H1 (cell line): ENCODE measurements at regions not wholly inside any gene's neighbourhood (a gene's known extent, or its start where the extent isn't known, plus 50 kb on each side); places are given as distances from the start of the nearest gene placed in this dataset.

Source experiments
- CBX8 ChIP-seq: fragments of 300-800, 300-1000 bp; sonication (generic); IDR thresholded peaks from 2 replicates; pipeline ENCODE4 v1.7.1; 2016; ENCODE audit warnings: low read depth, low read length, borderline replicate concordance
- CHD1 ChIP-seq: IDR thresholded peaks from 2 replicates; pipeline ENCODE4 v1.6.1; 2012; ENCODE audit warnings: low read depth, low read length, improper control_type of control experiment
- EP300 ChIP-seq, 2 experiments: IDR thresholded peaks; 1 replicate in 1 of 2; 2 replicates in 1 of 2; pipeline ENCODE4 v1.6.1; 2011 to 2012; ENCODE audit warnings: low read depth in 2 of 2, low read length in 2 of 2, mild to moderate bottlenecking in 2 of 2, borderline replicate concordance in 1 of 2, inconsistent platforms in 1 of 2, moderate library complexity in 1 of 2
- GABPA ChIP-seq: IDR thresholded peaks from 2 replicates; pipeline ENCODE4 v1.6.1; 2011; ENCODE audit warnings: mild to moderate bottlenecking, low read length, moderate library complexity, borderline replicate concordance; ENCODE audit not compliant: insufficient read depth
- POLR2A ChIP-seq, 2 experiments: IDR thresholded peaks; 1 replicate in 1 of 2; 2 replicates in 1 of 2; pipeline ENCODE4 v1.6.1; 2011; ENCODE audit warnings: low read depth in 2 of 2, low read length in 2 of 2, mild to moderate bottlenecking in 2 of 2; ENCODE audit errors: control extremely low read depth in 1 of 2
- RAD21 ChIP-seq, 2 experiments: IDR thresholded peaks in 1 of 2; conservative IDR thresholded peaks in 1 of 2; 2 replicates each; pipeline ENCODE4 v1.6.1; 2011; ENCODE audit warnings: low read depth in 2 of 2, low read length in 2 of 2, improper control_type of control experiment in 1 of 2, inconsistent platforms in 1 of 2, mild to moderate bottlenecking in 1 of 2, moderate library complexity in 1 of 2
- SRF ChIP-seq: IDR thresholded peaks from 2 replicates; pipeline ENCODE4 v1.6.1; 2011; ENCODE audit warnings: mild to moderate bottlenecking, low read depth, low read length, moderate library complexity
- TF ChIP-seq, protein P1 (sequence below), 3 experiments: IDR thresholded peaks; 1 replicate in 2 of 3; 2 replicates in 1 of 3; pipeline versions ENCODE4 v1.5.1 to v1.6.1; 2011; ENCODE audit warnings: low read length in 3 of 3, mild to moderate bottlenecking in 3 of 3, inconsistent platforms in 2 of 3, low read depth in 1 of 3, moderate library complexity in 1 of 3; ENCODE audit not compliant: insufficient read depth in 1 of 3; ENCODE audit errors: control extremely low read depth in 1 of 3

DNA sequence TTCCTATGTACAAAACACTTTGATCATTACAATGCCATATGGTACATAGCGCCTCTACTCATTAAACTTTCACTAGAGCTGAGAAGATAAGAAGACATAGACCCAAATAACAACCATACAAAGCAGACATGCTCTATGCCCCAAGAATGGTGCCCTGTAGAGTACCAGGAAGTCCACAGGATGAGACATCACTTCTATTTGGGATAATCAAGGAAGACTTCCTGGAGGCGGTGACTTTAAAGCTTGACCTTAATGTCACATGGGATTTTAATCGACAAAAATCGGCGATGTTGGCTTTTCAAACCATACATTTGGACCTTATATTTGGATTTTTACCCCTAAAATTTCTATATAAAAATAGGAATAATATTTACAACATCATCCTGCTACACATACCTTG lies 224.3 kb upstream of the MAP3K1 start:
- TF ChIP-seq CHD1 (no peak), SRF (no peak), CBX8 (no peak), POLR2A (IDR thresholded peaks at IDR 0.05; ENCODE audit: control extremely low read depth in 1 of 2, low read depth in 2 of 2, low read length in 2 of 2) (no peak), EP300 (IDR thresholded peaks at IDR 0.05; ENCODE audit: borderline replicate concordance in 1 of 2, low read depth in 2 of 2, low read length in 2 of 2) (no peak), GABPA (no peak), RAD21 (IDR thresholded peaks at IDR 0.05 in 1 of 2, conservative IDR thresholded peaks at IDR 0.05 in 1 of 2; ENCODE audit: low read depth in 2 of 2, low read length in 2 of 2) (no peak)
- TF ChIP-seq, protein P1, sequence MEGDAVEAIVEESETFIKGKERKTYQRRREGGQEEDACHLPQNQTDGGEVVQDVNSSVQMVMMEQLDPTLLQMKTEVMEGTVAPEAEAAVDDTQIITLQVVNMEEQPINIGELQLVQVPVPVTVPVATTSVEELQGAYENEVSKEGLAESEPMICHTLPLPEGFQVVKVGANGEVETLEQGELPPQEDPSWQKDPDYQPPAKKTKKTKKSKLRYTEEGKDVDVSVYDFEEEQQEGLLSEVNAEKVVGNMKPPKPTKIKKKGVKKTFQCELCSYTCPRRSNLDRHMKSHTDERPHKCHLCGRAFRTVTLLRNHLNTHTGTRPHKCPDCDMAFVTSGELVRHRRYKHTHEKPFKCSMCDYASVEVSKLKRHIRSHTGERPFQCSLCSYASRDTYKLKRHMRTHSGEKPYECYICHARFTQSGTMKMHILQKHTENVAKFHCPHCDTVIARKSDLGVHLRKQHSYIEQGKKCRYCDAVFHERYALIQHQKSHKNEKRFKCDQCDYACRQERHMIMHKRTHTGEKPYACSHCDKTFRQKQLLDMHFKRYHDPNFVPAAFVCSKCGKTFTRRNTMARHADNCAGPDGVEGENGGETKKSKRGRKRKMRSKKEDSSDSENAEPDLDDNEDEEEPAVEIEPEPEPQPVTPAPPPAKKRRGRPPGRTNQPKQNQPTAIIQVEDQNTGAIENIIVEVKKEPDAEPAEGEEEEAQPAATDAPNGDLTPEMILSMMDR (IDR thresholded peaks at IDR 0.05; ENCODE audit: control extremely low read depth in 1 of 3, insufficient read depth in 1 of 3, low read depth in 1 of 3, low read length in 3 of 3) = no peak
